ENCODE measurements at regions not wholly inside any gene's neighbourhood (a gene's known extent, or its start where the extent isn't known, plus 50 kb on each side); places are given as distances from the start of the nearest gene placed in this dataset.
A peak's percentile ranks its signal among the peaks of the same experiment; 100 is the strongest.

GRCh38 chr22:22386602-22387385 lies 121.7 kb downstream of the ZNF280B start (continued):
- no peak for TF ChIP-seq CSRNP1 (CRISPR knock-in tag; IDR thresholded peaks at IDR 0.05)
- TF ChIP-seq HMG20B (CRISPR knock-in tag; conservative IDR thresholded peaks at IDR 0.05), result 0 out of 2 replicates have a peak, but pooled peaks have one; percentile 30
- TF ChIP-seq ISL2 (CRISPR knock-in tag; IDR thresholded peaks at IDR 0.05), result peak; percentile 91
- no peak for TF ChIP-seq CREBL2 (CRISPR knock-in tag; IDR thresholded peaks at IDR 0.05; ENCODE audit: borderline replicate concordance)
- peak; percentile 83 for TF ChIP-seq TBX3 (IDR thresholded peaks at IDR 0.05; ENCODE audit: borderline replicate concordance)
- TF ChIP-seq SATB2 (CRISPR knock-in tag; IDR thresholded peaks at IDR 0.05), result no peak
- TF ChIP-seq ZBTB33 (CRISPR knock-in tag; IDR thresholded peaks at IDR 0.05), result no peak
- no peak for TF ChIP-seq ARHGAP35 (CRISPR knock-in tag; IDR thresholded peaks at IDR 0.05; ENCODE audit: borderline replicate concordance)
- peak; percentile 96 for TF ChIP-seq MIXL1 (CRISPR knock-in tag; IDR thresholded peaks at IDR 0.05)
- peak; percentile 63; the same call in 1 of the 2 replicates for TF ChIP-seq NKX3-1 (CRISPR knock-in tag; IDR thresholded peaks at IDR 0.05)
- TF ChIP-seq NFE2L2 (IDR thresholded peaks at IDR 0.05; ENCODE audit: low read length), result peak; percentile 39; the same call in 1 of the 2 replicates
- TF ChIP-seq SNAI1 (CRISPR knock-in tag; IDR thresholded peaks at IDR 0.05; ENCODE audit: borderline replicate concordance), result no peak
- TF ChIP-seq FOXP4 (CRISPR knock-in tag; IDR thresholded peaks at IDR 0.05), result peak; percentile 95
- TF ChIP-seq RXRA (CRISPR knock-in tag; IDR thresholded peaks at IDR 0.05), result peak; percentile 98; the same call in 1 of the 2 replicates
- no peak for TF ChIP-seq ZNF20 (CRISPR knock-in tag; IDR thresholded peaks at IDR 0.05)
- TF ChIP-seq MLXIP (CRISPR knock-in tag; IDR thresholded peaks at IDR 0.05; ENCODE audit: borderline replicate concordance), result no peak
- TF ChIP-seq HMG20A (CRISPR knock-in tag; IDR thresholded peaks at IDR 0.05; ENCODE audit: borderline replicate concordance), result peak; percentile 86
- no peak for TF ChIP-seq ZZZ3 (CRISPR knock-in tag; IDR thresholded peaks at IDR 0.05; ENCODE audit: borderline replicate concordance)
- TF ChIP-seq ZBTB26 (CRISPR knock-in tag; IDR thresholded peaks at IDR 0.05; ENCODE audit: borderline replicate concordance), result no peak

Measured in HepG2 (cell line).